ENCODE measurements at regions not wholly inside any gene's neighbourhood (a gene's known extent, or its start where the extent isn't known, plus 50 kb on each side); places are given as distances from the start of the nearest gene placed in this dataset.

GRCh38 chr1:212208978-212209644 is 76.1 kb upstream of the PPP2R5A start:
- no peak for TF ChIP-seq POLR2AphosphoS5 (IDR thresholded peaks at IDR 0.05)
- no peak for TF ChIP-seq POLR2A (IDR thresholded peaks at IDR 0.05)
